Mesothelial cell of epicardium (in vitro differentiated cells): ENCODE measurements at regions not wholly inside any gene's neighbourhood (a gene's known extent, or its start where the extent isn't known, plus 50 kb on each side); places are given as distances from the start of the nearest gene placed in this dataset.
"Not testable (repeated sequence)": the region's sequence is repeated elsewhere in the genome, so short reads cannot be mapped to it uniquely, and the experiment has no call there.

Experiments
- DNase-seq, 2 experiments: peaks; one replicate each; pipeline ENCODE4 v3.0.0; 2021; ENCODE audit warnings: low spot score in 2 of 2; ENCODE audit not compliant: unreplicated experiment in 2 of 2
- H3K27ac Mint-ChIP-seq: 2 replicates; pipeline ENCODE4 v1.8.0; 2021; ENCODE audit warnings: mixed read lengths
- H3K27me3 Mint-ChIP-seq: 2 replicates; pipeline ENCODE4 v1.8.0; 2021; ENCODE audit warnings: low read depth, mixed read lengths
- H3K36me3 Mint-ChIP-seq: 2 replicates; pipeline ENCODE4 v1.8.0; 2021; ENCODE audit warnings: mixed read lengths
- H3K4me1 Mint-ChIP-seq: 2 replicates; pipeline ENCODE4 v1.8.0; 2021; ENCODE audit warnings: mixed read lengths
- H3K4me3 Mint-ChIP-seq: 2 replicates; pipeline ENCODE4 v1.8.0; 2021; ENCODE audit warnings: mild to moderate bottlenecking, moderate library complexity, mixed read lengths
- H3K9me3 Mint-ChIP-seq: 2 replicates; pipeline ENCODE4 v1.8.0; 2021; ENCODE audit warnings: mixed read lengths
- CTCF ChIP-seq: fragments of 200-600 bp; sonication (generic); IDR thresholded peaks from one replicate; pipeline ENCODE4 v1.5.0; 2021; ENCODE audit warnings: antibody characterized with exemption; ENCODE audit not compliant: unreplicated experiment

GRCh38 chr13:66154354-66154753, 1075.8 kb downstream of the PCDH9 start:
- H3K4me1 Mint-ChIP-seq: peaks cover 6% of the 10 kb centered on the region
- no peak overlapping the region for H3K27ac Mint-ChIP-seq
- no peaks in the 10 kb centered on the region for H3K27me3 Mint-ChIP-seq
- H3K4me3 Mint-ChIP-seq: no peak overlapping the region
- no peak for TF ChIP-seq CTCF
- no peaks in the 10 kb centered on the region for H3K9me3 Mint-ChIP-seq
- no peak for DNase-seq
- no peaks in the 10 kb centered on the region for H3K36me3 Mint-ChIP-seq

- H3K36me3 Mint-ChIP-seq: no peaks in the 10 kb centered on the region
- H3K27ac Mint-ChIP-seq: no peak overlapping the region
- H3K4me3 Mint-ChIP-seq: no peak overlapping the region
- DNase-seq: no peak
- no peaks in the 10 kb centered on the region for H3K27me3 Mint-ChIP-seq
- no peaks in the 10 kb centered on the region for H3K9me3 Mint-ChIP-seq
- H3K4me1 Mint-ChIP-seq: no peaks in the 10 kb centered on the region
- no peak for TF ChIP-seq CTCF
Observed at GRCh38 chr13:66152596-66152995, 1077.5 kb downstream of the PCDH9 start.

GRCh38 chr13:66144357-66144756, 1085.8 kb downstream of the PCDH9 start:
- H3K27ac Mint-ChIP-seq, DNase-seq, H3K36me3 Mint-ChIP-seq, H3K4me1 Mint-ChIP-seq, H3K9me3 Mint-ChIP-seq, H3K27me3 Mint-ChIP-seq, H3K4me3 Mint-ChIP-seq: not testable (repeated sequence)

- peak overlapping the region; percentile 2 for H3K27ac Mint-ChIP-seq
- no peaks in the 10 kb centered on the region for H3K36me3 Mint-ChIP-seq
- peaks cover 13% of the 10 kb centered on the region for H3K9me3 Mint-ChIP-seq
- DNase-seq: no peak
- H3K27me3 Mint-ChIP-seq: no peaks in the 10 kb centered on the region
- no peak for TF ChIP-seq CTCF
- H3K4me1 Mint-ChIP-seq: peaks cover 9% of the 10 kb centered on the region
- H3K4me3 Mint-ChIP-seq: no peak overlapping the region
Observed at GRCh38 chr13:66139701-66140100, 1090.4 kb downstream of the PCDH9 start.

GRCh38 chr13:66139250-66139649, 1090.9 kb downstream of the PCDH9 start:
- Mint-ChIP-seq H3K36me3 (no peaks in the 10 kb centered on the region), H3K4me1 (peaks cover 9% of the 10 kb centered on the region), H3K27ac (no peak overlapping the region), H3K27me3 (no peaks in the 10 kb centered on the region), H3K9me3 (peaks cover 13% of the 10 kb centered on the region), H3K4me3 (no peak overlapping the region)
- DNase-seq: no peak
- no peak for TF ChIP-seq CTCF

- no peak for DNase-seq
- no peak overlapping the region for H3K27ac Mint-ChIP-seq
- no peaks in the 10 kb centered on the region for H3K36me3 Mint-ChIP-seq
- peaks cover 13% of the 10 kb centered on the region for H3K9me3 Mint-ChIP-seq
- no peak overlapping the region for H3K4me3 Mint-ChIP-seq
- H3K4me1 Mint-ChIP-seq: peaks cover 9% of the 10 kb centered on the region
- H3K27me3 Mint-ChIP-seq: no peaks in the 10 kb centered on the region
- no peak for TF ChIP-seq CTCF
Observed at GRCh38 chr13:66138172-66138811, 1091.8 kb downstream of the PCDH9 start.
